ENCODE measurements at regions not wholly inside any gene's neighbourhood (a gene's known extent, or its start where the extent isn't known, plus 50 kb on each side); places are given as distances from the start of the nearest gene placed in this dataset.

- H3K4me1 ChIP-seq (ENCODE audit: control insufficient read depth, insufficient read depth, low read length), result no peaks in the 10 kb centered on the region
- no peak overlapping the region for H3K9ac ChIP-seq (ENCODE audit: low read depth, low read length)
- H3K27me3 ChIP-seq (ENCODE audit: control insufficient read depth, insufficient read depth, low read length), result peaks cover 4% of the 10 kb centered on the region
- no peaks in the 10 kb centered on the region for H3K36me3 ChIP-seq (ENCODE audit: insufficient read depth, low read length)
- no peaks in the 10 kb centered on the region for H3K9me3 ChIP-seq (replicated peaks; ENCODE audit: low read length)
- no peak overlapping the region for H3K4me3 ChIP-seq (ENCODE audit: low read length)
- no peak overlapping the region for H3K4me2 ChIP-seq (ENCODE audit: low read length)
Observed at GRCh38 chr2:138324068-138324771, 177.3 kb upstream of the SPOPL start.

GRCh38 chr2:138327967-138328366 is 173.6 kb upstream of the SPOPL start:
- no peaks in the 10 kb centered on the region for H3K4me1 ChIP-seq (ENCODE audit: control insufficient read depth, insufficient read depth, low read length)
- H3K27me3 ChIP-seq (ENCODE audit: control insufficient read depth, insufficient read depth, low read length), result peaks cover 4% of the 10 kb centered on the region
- H3K4me3 ChIP-seq (ENCODE audit: low read length), result no peak overlapping the region
- H3K9me3 ChIP-seq (replicated peaks; ENCODE audit: low read length), result no peaks in the 10 kb centered on the region
- no peak overlapping the region for H3K9ac ChIP-seq (ENCODE audit: low read depth, low read length)
- H3K4me2 ChIP-seq (ENCODE audit: low read length), result no peak overlapping the region
- no peaks in the 10 kb centered on the region for H3K36me3 ChIP-seq (ENCODE audit: insufficient read depth, low read length)

- Histone ChIP-seq H3K4me1 (ENCODE audit: control insufficient read depth, insufficient read depth, low read length) (no peaks in the 10 kb centered on the region), H3K36me3 (ENCODE audit: insufficient read depth, low read length) (no peaks in the 10 kb centered on the region), H3K27me3 (ENCODE audit: control insufficient read depth, insufficient read depth, low read length) (peaks cover 4% of the 10 kb centered on the region), H3K9me3 (replicated peaks; ENCODE audit: low read length) (no peaks in the 10 kb centered on the region), H3K4me3 (ENCODE audit: low read length) (no peak overlapping the region), H3K4me2 (ENCODE audit: low read length) (no peak overlapping the region), H3K9ac (ENCODE audit: low read depth, low read length) (no peak overlapping the region)
Observed at GRCh38 chr2:138329162-138329561, 172.4 kb upstream of the SPOPL start.

GRCh38 chr2:138329591-138329990 is 172.0 kb upstream of the SPOPL start:
- Histone ChIP-seq H3K4me2 (ENCODE audit: low read length) (no peak overlapping the region), H3K4me1 (ENCODE audit: control insufficient read depth, insufficient read depth, low read length) (no peaks in the 10 kb centered on the region), H3K36me3 (ENCODE audit: insufficient read depth, low read length) (no peaks in the 10 kb centered on the region), H3K4me3 (ENCODE audit: low read length) (no peak overlapping the region), H3K27me3 (ENCODE audit: control insufficient read depth, insufficient read depth, low read length) (peaks cover 4% of the 10 kb centered on the region), H3K9ac (ENCODE audit: low read depth, low read length) (no peak overlapping the region), H3K9me3 (replicated peaks; ENCODE audit: low read length) (no peaks in the 10 kb centered on the region)

GRCh38 chr2:138333121-138333520 is 168.4 kb upstream of the SPOPL start:
- peaks cover 5% of the 10 kb centered on the region for H3K4me1 ChIP-seq (ENCODE audit: control insufficient read depth, insufficient read depth, low read length)
- no peak overlapping the region for H3K4me3 ChIP-seq (ENCODE audit: low read length)
- no peaks in the 10 kb centered on the region for H3K9me3 ChIP-seq (replicated peaks; ENCODE audit: low read length)
- no peak overlapping the region for H3K4me2 ChIP-seq (ENCODE audit: low read length)
- H3K9ac ChIP-seq (ENCODE audit: low read depth, low read length), result no peak overlapping the region
- no peaks in the 10 kb centered on the region for H3K27me3 ChIP-seq (ENCODE audit: control insufficient read depth, insufficient read depth, low read length)
- H3K36me3 ChIP-seq (ENCODE audit: insufficient read depth, low read length), result no peaks in the 10 kb centered on the region

- H3K9ac ChIP-seq (ENCODE audit: low read depth, low read length), result no peak overlapping the region
- H3K4me3 ChIP-seq (ENCODE audit: low read length), result no peak overlapping the region
- no peaks in the 10 kb centered on the region for H3K9me3 ChIP-seq (replicated peaks; ENCODE audit: low read length)
- H3K36me3 ChIP-seq (ENCODE audit: insufficient read depth, low read length), result no peaks in the 10 kb centered on the region
- H3K4me2 ChIP-seq (ENCODE audit: low read length), result no peak overlapping the region
- peaks cover 5% of the 10 kb centered on the region for H3K4me1 ChIP-seq (ENCODE audit: control insufficient read depth, insufficient read depth, low read length)
- H3K27me3 ChIP-seq (ENCODE audit: control insufficient read depth, insufficient read depth, low read length), result no peaks in the 10 kb centered on the region
Observed at GRCh38 chr2:138333677-138334076, 167.9 kb upstream of the SPOPL start.

GRCh38 chr2:138334323-138334722 is 167.2 kb upstream of the SPOPL start:
- Histone ChIP-seq H3K4me2 (ENCODE audit: low read length) (no peak overlapping the region), H3K4me3 (ENCODE audit: low read length) (no peak overlapping the region), H3K27me3 (ENCODE audit: control insufficient read depth, insufficient read depth, low read length) (no peaks in the 10 kb centered on the region), H3K9me3 (replicated peaks; ENCODE audit: low read length) (no peaks in the 10 kb centered on the region), H3K9ac (ENCODE audit: low read depth, low read length) (no peak overlapping the region), H3K4me1 (ENCODE audit: control insufficient read depth, insufficient read depth, low read length) (peaks cover 5% of the 10 kb centered on the region), H3K36me3 (ENCODE audit: insufficient read depth, low read length) (no peaks in the 10 kb centered on the region)

- H3K4me1 ChIP-seq (ENCODE audit: control insufficient read depth, insufficient read depth, low read length), result peaks cover 5% of the 10 kb centered on the region
- no peaks in the 10 kb centered on the region for H3K9me3 ChIP-seq (replicated peaks; ENCODE audit: low read length)
- H3K36me3 ChIP-seq (ENCODE audit: insufficient read depth, low read length), result no peaks in the 10 kb centered on the region
- no peak overlapping the region for H3K4me3 ChIP-seq (ENCODE audit: low read length)
- no peak overlapping the region for H3K9ac ChIP-seq (ENCODE audit: low read depth, low read length)
- H3K27me3 ChIP-seq (ENCODE audit: control insufficient read depth, insufficient read depth, low read length), result no peaks in the 10 kb centered on the region
- H3K4me2 ChIP-seq (ENCODE audit: low read length), result no peak overlapping the region
Observed at GRCh38 chr2:138335036-138335435, 166.5 kb upstream of the SPOPL start.

GRCh38 chr2:138336146-138336545 is 165.4 kb upstream of the SPOPL start:
- Histone ChIP-seq H3K4me1 (ENCODE audit: control insufficient read depth, insufficient read depth, low read length) (peaks cover 5% of the 10 kb centered on the region), H3K9ac (ENCODE audit: low read depth, low read length) (no peak overlapping the region), H3K36me3 (ENCODE audit: insufficient read depth, low read length) (no peaks in the 10 kb centered on the region), H3K4me3 (ENCODE audit: low read length) (no peak overlapping the region), H3K27me3 (ENCODE audit: control insufficient read depth, insufficient read depth, low read length) (no peaks in the 10 kb centered on the region), H3K9me3 (replicated peaks; ENCODE audit: low read length) (no peaks in the 10 kb centered on the region), H3K4me2 (ENCODE audit: low read length) (no peak overlapping the region)

GRCh38 chr2:138355244-138355643 is 146.3 kb upstream of the SPOPL start:
- Histone ChIP-seq H3K9ac (ENCODE audit: low read depth, low read length) (no peak overlapping the region), H3K27me3 (ENCODE audit: control insufficient read depth, insufficient read depth, low read length) (no peaks in the 10 kb centered on the region), H3K9me3 (replicated peaks; ENCODE audit: low read length) (no peaks in the 10 kb centered on the region), H3K36me3 (ENCODE audit: insufficient read depth, low read length) (no peaks in the 10 kb centered on the region), H3K4me2 (ENCODE audit: low read length) (no peak overlapping the region), H3K4me1 (ENCODE audit: control insufficient read depth, insufficient read depth, low read length) (peaks cover 4% of the 10 kb centered on the region), H3K4me3 (ENCODE audit: low read length) (no peak overlapping the region)

GRCh38 chr2:138356178-138356577 is 145.4 kb upstream of the SPOPL start:
- Histone ChIP-seq H3K9me3 (replicated peaks; ENCODE audit: low read length) (no peaks in the 10 kb centered on the region), H3K36me3 (ENCODE audit: insufficient read depth, low read length) (no peaks in the 10 kb centered on the region), H3K4me1 (ENCODE audit: control insufficient read depth, insufficient read depth, low read length) (peaks cover 4% of the 10 kb centered on the region), H3K27me3 (ENCODE audit: control insufficient read depth, insufficient read depth, low read length) (no peaks in the 10 kb centered on the region), H3K4me2 (ENCODE audit: low read length) (peak overlapping the region; percentile 26), H3K4me3 (ENCODE audit: low read length) (no peak overlapping the region), H3K9ac (ENCODE audit: low read depth, low read length) (no peak overlapping the region)

GRCh38 chr2:138359532-138359931 is 142.0 kb upstream of the SPOPL start:
- Histone ChIP-seq H3K36me3 (ENCODE audit: insufficient read depth, low read length) (no peaks in the 10 kb centered on the region), H3K27me3 (ENCODE audit: control insufficient read depth, insufficient read depth, low read length) (no peaks in the 10 kb centered on the region), H3K4me3 (ENCODE audit: low read length) (no peak overlapping the region), H3K4me2 (ENCODE audit: low read length) (no peak overlapping the region), H3K9ac (ENCODE audit: low read depth, low read length) (no peak overlapping the region), H3K9me3 (replicated peaks; ENCODE audit: low read length) (no peaks in the 10 kb centered on the region), H3K4me1 (ENCODE audit: control insufficient read depth, insufficient read depth, low read length) (peaks cover 9% of the 10 kb centered on the region)

All from skeletal muscle satellite cell (primary cell).